Type B pancreatic cell (in vitro differentiated cells): ENCODE measurements at regions not wholly inside any gene's neighbourhood (a gene's known extent, or its start where the extent isn't known, plus 50 kb on each side); places are given as distances from the start of the nearest gene placed in this dataset.

Experiments
- DNase-seq: peaks from one replicate; pipeline ENCODE4 v3.0.0; 2021; ENCODE audit warnings: mixed read lengths; ENCODE audit not compliant: unreplicated experiment; ENCODE audit errors: extremely low spot score
- H3K27ac Mint-ChIP-seq: 2 replicates; pipeline ENCODE4 v1.8.0; 2021; ENCODE audit warnings: mild to moderate bottlenecking, mixed read lengths
- H3K27me3 Mint-ChIP-seq: 2 replicates; pipeline ENCODE4 v1.8.0; 2021; ENCODE audit warnings: mixed read lengths
- H3K36me3 Mint-ChIP-seq: 2 replicates; pipeline ENCODE4 v1.8.0; 2021; ENCODE audit warnings: mixed read lengths
- H3K4me1 Mint-ChIP-seq: one replicate; pipeline ENCODE4 v1.8.0; 2021; ENCODE audit warnings: mixed read lengths; ENCODE audit not compliant: unreplicated experiment
- H3K4me3 Mint-ChIP-seq: 2 replicates; pipeline ENCODE4 v1.8.0; 2021; ENCODE audit warnings: mild to moderate bottlenecking, mixed read lengths
- H3K9me3 Mint-ChIP-seq: 2 replicates; pipeline ENCODE4 v1.8.0; 2021; ENCODE audit warnings: mixed read lengths
- CTCF ChIP-seq: fragments of 200-600 bp; sonication (generic); conservative IDR thresholded peaks from 2 replicates; pipeline ENCODE4 v1.5.0; 2021; ENCODE audit warnings: antibody characterized with exemption, mild to moderate bottlenecking

GRCh38 chr20:11120431-11120830 lies 446.6 kb upstream of the JAG1 start:
- Mint-ChIP-seq H3K9me3 (no peaks in the 10 kb centered on the region), H3K27me3 (no peaks in the 10 kb centered on the region), H3K27ac (no peak overlapping the region), H3K4me3 (no peak overlapping the region), H3K36me3 (no peaks in the 10 kb centered on the region), H3K4me1 (peaks cover 17% of the 10 kb centered on the region)
- no peak for DNase-seq
- no peak for TF ChIP-seq CTCF

- H3K4me3 Mint-ChIP-seq = no peak overlapping the region
- H3K36me3 Mint-ChIP-seq = no peaks in the 10 kb centered on the region
- no peaks in the 10 kb centered on the region for H3K27me3 Mint-ChIP-seq
- no peak for TF ChIP-seq CTCF
- peaks cover 8% of the 10 kb centered on the region for H3K4me1 Mint-ChIP-seq
- H3K9me3 Mint-ChIP-seq = no peaks in the 10 kb centered on the region
- no peak overlapping the region for H3K27ac Mint-ChIP-seq
- no peak for DNase-seq
These were observed 451.2 kb upstream of the JAG1 start for GRCh38 chr20:11124849-11125505.

GRCh38 chr20:11128220-11128718 lies 454.5 kb upstream of the JAG1 start:
- Mint-ChIP-seq H3K36me3 (no peaks in the 10 kb centered on the region), H3K27me3 (no peaks in the 10 kb centered on the region), H3K4me3 (no peak overlapping the region), H3K4me1 (peaks cover 8% of the 10 kb centered on the region), H3K27ac (no peak overlapping the region), H3K9me3 (no peaks in the 10 kb centered on the region)
- TF ChIP-seq CTCF = no peak
- DNase-seq = no peak

- DNase-seq = no peak
- H3K4me1 Mint-ChIP-seq = peaks cover 11% of the 10 kb centered on the region
- no peak for TF ChIP-seq CTCF
- no peaks in the 10 kb centered on the region for H3K9me3 Mint-ChIP-seq
- H3K36me3 Mint-ChIP-seq = no peaks in the 10 kb centered on the region
- no peak overlapping the region for H3K4me3 Mint-ChIP-seq
- no peak overlapping the region for H3K27ac Mint-ChIP-seq
- peaks cover 3% of the 10 kb centered on the region for H3K27me3 Mint-ChIP-seq
These were observed 454.9 kb upstream of the JAG1 start for GRCh38 chr20:11128721-11129120.

GRCh38 chr20:11130554-11131166 lies 456.9 kb upstream of the JAG1 start:
- H3K27me3 Mint-ChIP-seq = peaks cover 7% of the 10 kb centered on the region
- TF ChIP-seq CTCF = no peak
- peaks cover 5% of the 10 kb centered on the region for H3K4me1 Mint-ChIP-seq
- H3K4me3 Mint-ChIP-seq = no peak overlapping the region
- no peak for DNase-seq
- no peak overlapping the region for H3K27ac Mint-ChIP-seq
- H3K9me3 Mint-ChIP-seq = peaks cover 4% of the 10 kb centered on the region
- H3K36me3 Mint-ChIP-seq = no peaks in the 10 kb centered on the region
